CD14-positive monocyte (primary cell): ENCODE measurements at regions not wholly inside any gene's neighbourhood (a gene's known extent, or its start where the extent isn't known, plus 50 kb on each side); places are given as distances from the start of the nearest gene placed in this dataset.

ENCODE experiments used
- DNase-seq, 3 donors: peaks; one replicate each; pipeline ENCODE4 v3.0.0-alpha.2; 2011 to 2022
- H2AFZ ChIP-seq: 2 replicates; pipeline ENCODE4 v1.6.0; 2012; ENCODE audit warnings: mild to moderate bottlenecking, low read depth, low read length, inconsistent platforms; ENCODE audit not compliant: insufficient read depth, poor library complexity, severe bottlenecking
- H3K27ac ChIP-seq, 2 donors: 1 replicate in 1 of 2; 2 replicates in 1 of 2; pipeline ENCODE4 v1.5.1; 2012 to 2013; ENCODE audit warnings: low read length in 2 of 2, control low read depth in 1 of 2, inconsistent platforms in 1 of 2, low read depth in 1 of 2, mild to moderate bottlenecking in 1 of 2
- H3K27me3 ChIP-seq, 2 donors: one replicate each; pipeline versions ENCODE4 v1.6.0 to v1.6.1; 2011 to 2013; ENCODE audit warnings: low read length in 2 of 2; ENCODE audit not compliant: control insufficient read depth in 2 of 2, insufficient read depth in 2 of 2
- H3K36me3 ChIP-seq, 2 donors: replicated peaks in 1 of 2; 1 replicate in 1 of 2; 2 replicates in 1 of 2; pipeline versions ENCODE4 v1.5.1 to v1.6.1; 2012 to 2013; ENCODE audit warnings: low read length in 2 of 2, control low read depth in 1 of 2, inconsistent platforms in 1 of 2, mild to moderate bottlenecking in 1 of 2; ENCODE audit not compliant: insufficient read depth in 2 of 2, control insufficient read depth in 1 of 2
- H3K4me1 ChIP-seq, 2 donors: 1 replicate in 1 of 2; 2 replicates in 1 of 2; pipeline versions ENCODE4 v1.5.1 to v1.6.1; 2012 to 2013; ENCODE audit warnings: low read length in 2 of 2, control low read depth in 1 of 2, inconsistent platforms in 1 of 2, mild to moderate bottlenecking in 1 of 2, moderate library complexity in 1 of 2; ENCODE audit not compliant: insufficient read depth in 2 of 2, control insufficient read depth in 1 of 2
- H3K4me2 ChIP-seq: replicated peaks from 2 replicates; pipeline ENCODE3; 2012; ENCODE audit warnings: low read length, moderate library complexity, mild to moderate bottlenecking; ENCODE audit not compliant: poor library complexity, severe bottlenecking; ENCODE audit errors: extremely low read depth
- H3K4me3 ChIP-seq, 3 experiments: fragments of 200-600 bp in 1 of 3; sonication (generic) in 1 of 3; replicated peaks in 1 of 3; 1 replicate in 2 of 3; 2 replicates in 1 of 3; pipeline ENCODE4 v1.5.1; 2011 to 2013; ENCODE audit warnings: low read length in 3 of 3, mild to moderate bottlenecking in 3 of 3, control low read depth in 2 of 3, low read depth in 2 of 3, inconsistent platforms in 1 of 3, moderate library complexity in 1 of 3
- H3K79me2 ChIP-seq: 2 replicates; pipeline ENCODE4 v1.6.0; 2012; ENCODE audit warnings: mild to moderate bottlenecking, control low read depth, inconsistent platforms, low read length, moderate library complexity; ENCODE audit not compliant: insufficient read depth
- H3K9ac ChIP-seq: 2 replicates; pipeline ENCODE4 v1.6.0; 2017; ENCODE audit warnings: low read length, mild to moderate bottlenecking; ENCODE audit not compliant: insufficient read depth, poor library complexity, severe bottlenecking
- H3K9me3 ChIP-seq, 2 donors: replicated peaks in 1 of 2; 1 replicate in 1 of 2; 2 replicates in 1 of 2; pipeline versions ENCODE4 v1.5.1 to v1.6.1; 2012 to 2013; ENCODE audit warnings: low read length in 2 of 2, control low read depth in 1 of 2; ENCODE audit not compliant: control insufficient read depth in 1 of 2, insufficient read depth in 1 of 2
- H4K20me1 ChIP-seq: 2 replicates; pipeline ENCODE4 v1.6.0; 2012; ENCODE audit warnings: mild to moderate bottlenecking, low read length, control low read depth, moderate library complexity; ENCODE audit not compliant: insufficient read depth
- H3K27ac Mint-ChIP-seq, 7 donors: one replicate each; pipeline ENCODE4 v1.8.0; 2020; ENCODE audit warnings: mild to moderate bottlenecking in 7 of 7, mixed read lengths in 7 of 7, moderate library complexity in 6 of 7, inconsistent platforms in 2 of 7
- H3K27me3 Mint-ChIP-seq, 3 donors: one replicate each; pipeline ENCODE4 v1.8.0; 2021 to 2022; ENCODE audit warnings: low read depth in 3 of 3, mild to moderate bottlenecking in 3 of 3, mixed read lengths in 3 of 3, moderate library complexity in 3 of 3, inconsistent platforms in 1 of 3
- H3K36me3 Mint-ChIP-seq, 2 donors: one replicate each; pipeline ENCODE4 v1.8.0; 2020; ENCODE audit warnings: mixed read lengths in 2 of 2, inconsistent platforms in 1 of 2, mild to moderate bottlenecking in 1 of 2
- H3K4me1 Mint-ChIP-seq: one replicate; pipeline ENCODE4 v1.8.0; 2020; ENCODE audit warnings: mild to moderate bottlenecking, mixed read lengths
- H3K4me3 Mint-ChIP-seq, 2 donors: one replicate each; pipeline ENCODE4 v1.8.0; 2020; ENCODE audit warnings: mild to moderate bottlenecking in 2 of 2, mixed read lengths in 2 of 2, moderate library complexity in 1 of 2
- H3K9me3 Mint-ChIP-seq, 7 donors: one replicate each; pipeline ENCODE4 v1.8.0; 2020 to 2022; ENCODE audit warnings: mixed read lengths in 7 of 7, mild to moderate bottlenecking in 6 of 7, moderate library complexity in 6 of 7, inconsistent platforms in 2 of 7
- CTCF ChIP-seq: fragments of 200-600 bp; IDR thresholded peaks from one replicate; pipeline ENCODE4 v1.8.0; 2022; ENCODE audit warnings: antibody characterized with exemption, mild to moderate bottlenecking
- WGBS: methylation state at CpG from one replicate; pipeline ENCODE4 v1.1.5; 2013; ENCODE audit warnings: missing lambda C conversion rate; ENCODE audit not compliant: insufficient coverage; 5-methylcytosine and 5-hydroxymethylcytosine counted together
- intact Hi-C, 2 donors: fragments of 100-400 bp; cut with micrococcal nuclease; formaldehyde crosslinking; loops; one replicate each; pipeline versions ENCODE4 v1.15.0 to v1.15.1; 2023

GRCh38 chr1:102262994-102263393 is 266.3 kb upstream of the OLFM3 start:
- Histone ChIP-seq H3K27me3 (no peaks in the 10 kb centered on the region), H3K4me2 (no peak overlapping the region), H3K4me3 (no peak overlapping the region), H3K9me3 (peaks cover 0 to 4% of the 10 kb centered on the region in 2 donors), H3K27ac (no peak overlapping the region), H3K79me2 (no peaks in the 10 kb centered on the region), H2AFZ (no peak overlapping the region), H3K4me1 (no peaks in the 10 kb centered on the region), H3K36me3 (no peaks in the 10 kb centered on the region), H3K9ac (no peak overlapping the region), H4K20me1 (no peaks in the 10 kb centered on the region)
- H3K4me1 Mint-ChIP-seq: no peaks in the 10 kb centered on the region
- no peak for TF ChIP-seq CTCF
- no peak overlapping the region for H3K4me3 Mint-ChIP-seq
- no peak overlapping the region for H3K27ac Mint-ChIP-seq
- intact Hi-C loops: no loop called here
- H3K36me3 Mint-ChIP-seq: no peaks in the 10 kb centered on the region
- no peaks in the 10 kb centered on the region for H3K27me3 Mint-ChIP-seq
- DNase-seq: no peak
- peaks cover 0 to 3% (median 2%) of the 10 kb centered on the region in 7 donors for H3K9me3 Mint-ChIP-seq

DNA sequence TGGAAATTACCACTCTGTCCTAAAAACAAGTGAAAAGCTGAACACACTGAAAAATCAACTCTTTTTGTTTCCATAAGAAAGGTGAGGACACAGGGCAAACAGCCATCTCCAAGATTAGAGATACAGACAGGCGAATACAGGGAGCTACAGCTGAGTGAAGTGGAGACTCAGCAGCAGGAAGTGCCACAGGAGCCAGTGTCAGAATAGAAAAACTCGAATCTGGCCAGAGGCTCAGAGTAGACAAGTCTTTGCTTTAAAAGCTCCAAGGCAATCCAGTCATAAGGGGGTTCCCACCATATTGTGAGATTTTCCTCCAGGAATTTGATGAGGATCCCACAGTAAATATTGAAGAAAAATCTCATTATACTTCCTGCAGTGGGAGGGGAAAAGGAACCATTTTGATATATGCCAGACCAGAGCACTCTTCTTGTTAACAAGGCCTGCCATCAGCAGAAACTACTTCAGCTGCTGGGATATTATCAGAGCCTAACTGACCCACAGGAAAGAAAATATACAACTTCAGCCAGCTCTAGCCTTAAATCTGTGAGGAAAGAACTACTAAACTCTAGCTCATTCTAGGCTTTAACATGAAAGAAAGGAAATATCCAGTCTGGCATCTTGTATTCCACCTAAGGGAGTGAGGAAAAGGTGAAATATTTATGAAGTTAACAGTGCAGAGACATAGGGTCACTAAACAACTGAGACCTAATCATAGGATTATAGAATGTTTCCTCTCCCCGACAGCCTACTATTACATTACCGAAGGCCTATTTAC is 256.2 kb upstream of the OLFM3 start:
- H3K4me2 ChIP-seq: no peak overlapping the region
- intact Hi-C loops: no loop called here
- Mint-ChIP-seq H3K27ac (no peak overlapping the region), H3K4me3 (no peak overlapping the region), H3K9me3 (peaks cover 0 to 3% (median 1%) of the 10 kb centered on the region in 7 donors), H3K4me1 (no peaks in the 10 kb centered on the region), H3K36me3 (no peaks in the 10 kb centered on the region), H3K27me3 (no peaks in the 10 kb centered on the region)
- H3K27me3 ChIP-seq: no peaks in the 10 kb centered on the region
- no peak overlapping the region for H2AFZ ChIP-seq
- TF ChIP-seq CTCF: no peak
- H3K9ac ChIP-seq: no peak overlapping the region
- DNase-seq: no peak
- WGBS: 46% methylated on average over 2 of the region's 4 CpGs
- peaks cover 0 to 2% of the 10 kb centered on the region in 2 donors for H3K9me3 ChIP-seq
- H3K36me3 ChIP-seq: no peaks in the 10 kb centered on the region
- H3K4me1 ChIP-seq: no peaks in the 10 kb centered on the region
- no peaks in the 10 kb centered on the region for H4K20me1 ChIP-seq
- H3K27ac ChIP-seq: no peak overlapping the region
- no peak overlapping the region for H3K4me3 ChIP-seq
- no peaks in the 10 kb centered on the region for H3K79me2 ChIP-seq
